ENCODE measurements at regions not wholly inside any gene's neighbourhood (a gene's known extent, or its start where the extent isn't known, plus 50 kb on each side); places are given as distances from the start of the nearest gene placed in this dataset.

GRCh38 chr7:32239764-32240163 is 169.6 kb upstream of the PDE1C start:
- Histone ChIP-seq H3K9ac (ENCODE audit: low read depth, low read length, poor library complexity, severe bottlenecking) (no peak overlapping the region), H3K79me2 (ENCODE audit: insufficient read depth, low read length) (no peaks in the 10 kb centered on the region), H3K4me3 (ENCODE audit: low read length, poor library complexity, severe bottlenecking) (no peak overlapping the region), H3K9me3 (ENCODE audit: insufficient read depth, low read depth, low read length) (peaks cover 1% of the 10 kb centered on the region; the same call in 1 of the 2 replicates), H3K4me1 (ENCODE audit: insufficient read depth, low read length, poor library complexity, severe bottlenecking) (no peaks in the 10 kb centered on the region), H3K9me2 (replicated peaks; ENCODE audit: low read depth, low read length) (no peaks in the 10 kb centered on the region), H3F3A (ENCODE audit: low read depth) (no peaks in the 10 kb centered on the region), H2AFZ (ENCODE audit: low read length) (no peak overlapping the region), H3K36me3 (ENCODE audit: insufficient read depth, low read length) (no peaks in the 10 kb centered on the region), H3K27me3 (ENCODE audit: insufficient read depth, low read length, poor library complexity, severe bottlenecking) (no peaks in the 10 kb centered on the region), H4K20me1 (ENCODE audit: insufficient read depth, low read length, poor library complexity, severe bottlenecking) (no peaks in the 10 kb centered on the region), H3K4me2 (ENCODE audit: low read depth, low read length, poor library complexity, severe bottlenecking) (no peak overlapping the region)
- no peak for TF ChIP-seq EZH2phosphoT487 (IDR thresholded peaks at IDR 0.05; ENCODE audit: borderline replicate concordance)
- no peak for TF ChIP-seq CTCF (conservative IDR thresholded peaks at IDR 0.05; ENCODE audit: low read length)

GRCh38 chr7:32228601-32229000 is 158.4 kb upstream of the PDE1C start:
- Histone ChIP-seq H3K36me3 (ENCODE audit: insufficient read depth, low read length) (no peaks in the 10 kb centered on the region), H2AFZ (ENCODE audit: low read length) (no peak overlapping the region), H3K4me1 (ENCODE audit: insufficient read depth, low read length, poor library complexity, severe bottlenecking) (no peaks in the 10 kb centered on the region), H3K4me2 (ENCODE audit: low read depth, low read length, poor library complexity, severe bottlenecking) (no peak overlapping the region), H4K20me1 (ENCODE audit: insufficient read depth, low read length, poor library complexity, severe bottlenecking) (no peaks in the 10 kb centered on the region), H3K27me3 (ENCODE audit: insufficient read depth, low read length, poor library complexity, severe bottlenecking) (no peaks in the 10 kb centered on the region), H3K9me3 (ENCODE audit: insufficient read depth, low read depth, low read length) (no peaks in the 10 kb centered on the region; the same call in 1 of the 2 replicates), H3K79me2 (ENCODE audit: insufficient read depth, low read length) (no peaks in the 10 kb centered on the region), H3F3A (ENCODE audit: low read depth) (no peaks in the 10 kb centered on the region), H3K9ac (ENCODE audit: low read depth, low read length, poor library complexity, severe bottlenecking) (no peak overlapping the region), H3K9me2 (replicated peaks; ENCODE audit: low read depth, low read length) (no peaks in the 10 kb centered on the region), H3K4me3 (ENCODE audit: low read length, poor library complexity, severe bottlenecking) (no peak overlapping the region)
- TF ChIP-seq CTCF (conservative IDR thresholded peaks at IDR 0.05; ENCODE audit: low read length) (no peak), EZH2phosphoT487 (IDR thresholded peaks at IDR 0.05; ENCODE audit: borderline replicate concordance) (no peak)

- no peaks in the 10 kb centered on the region for H3K79me2 ChIP-seq (ENCODE audit: insufficient read depth, low read length)
- H4K20me1 ChIP-seq (ENCODE audit: insufficient read depth, low read length, poor library complexity, severe bottlenecking), result no peaks in the 10 kb centered on the region
- H3K4me3 ChIP-seq (ENCODE audit: low read length, poor library complexity, severe bottlenecking), result no peak overlapping the region
- no peak overlapping the region for H3K4me2 ChIP-seq (ENCODE audit: low read depth, low read length, poor library complexity, severe bottlenecking)
- no peaks in the 10 kb centered on the region for H3K9me2 ChIP-seq (replicated peaks; ENCODE audit: low read depth, low read length)
- H3K36me3 ChIP-seq (ENCODE audit: insufficient read depth, low read length), result no peaks in the 10 kb centered on the region
- H3K4me1 ChIP-seq (ENCODE audit: insufficient read depth, low read length, poor library complexity, severe bottlenecking), result no peaks in the 10 kb centered on the region
- TF ChIP-seq CTCF (conservative IDR thresholded peaks at IDR 0.05; ENCODE audit: low read length) (no peak), EZH2phosphoT487 (IDR thresholded peaks at IDR 0.05; ENCODE audit: borderline replicate concordance) (no peak)
- no peak overlapping the region for H2AFZ ChIP-seq (ENCODE audit: low read length)
- no peaks in the 10 kb centered on the region for H3F3A ChIP-seq (ENCODE audit: low read depth)
- H3K9me3 ChIP-seq (ENCODE audit: insufficient read depth, low read depth, low read length), result no peaks in the 10 kb centered on the region; the same call in 1 of the 2 replicates
- no peaks in the 10 kb centered on the region for H3K27me3 ChIP-seq (ENCODE audit: insufficient read depth, low read length, poor library complexity, severe bottlenecking)
- no peak overlapping the region for H3K9ac ChIP-seq (ENCODE audit: low read depth, low read length, poor library complexity, severe bottlenecking)
Observed at GRCh38 chr7:32227746-32228145, 157.5 kb upstream of the PDE1C start.

Data from Loucy (cell line).